Activated gamma-delta T cell (primary cell): ENCODE measurements at regions not wholly inside any gene's neighbourhood (a gene's known extent, or its start where the extent isn't known, plus 50 kb on each side); places are given as distances from the start of the nearest gene placed in this dataset.
"Not testable (repeated sequence)": the region's sequence is repeated elsewhere in the genome, so short reads cannot be mapped to it uniquely, and the experiment has no call there.

ENCODE experiments used
- DNase-seq: peaks from one replicate; lab custom pipeline; 2025; lab: John Stamatoyannopoulos, UW

DNA sequence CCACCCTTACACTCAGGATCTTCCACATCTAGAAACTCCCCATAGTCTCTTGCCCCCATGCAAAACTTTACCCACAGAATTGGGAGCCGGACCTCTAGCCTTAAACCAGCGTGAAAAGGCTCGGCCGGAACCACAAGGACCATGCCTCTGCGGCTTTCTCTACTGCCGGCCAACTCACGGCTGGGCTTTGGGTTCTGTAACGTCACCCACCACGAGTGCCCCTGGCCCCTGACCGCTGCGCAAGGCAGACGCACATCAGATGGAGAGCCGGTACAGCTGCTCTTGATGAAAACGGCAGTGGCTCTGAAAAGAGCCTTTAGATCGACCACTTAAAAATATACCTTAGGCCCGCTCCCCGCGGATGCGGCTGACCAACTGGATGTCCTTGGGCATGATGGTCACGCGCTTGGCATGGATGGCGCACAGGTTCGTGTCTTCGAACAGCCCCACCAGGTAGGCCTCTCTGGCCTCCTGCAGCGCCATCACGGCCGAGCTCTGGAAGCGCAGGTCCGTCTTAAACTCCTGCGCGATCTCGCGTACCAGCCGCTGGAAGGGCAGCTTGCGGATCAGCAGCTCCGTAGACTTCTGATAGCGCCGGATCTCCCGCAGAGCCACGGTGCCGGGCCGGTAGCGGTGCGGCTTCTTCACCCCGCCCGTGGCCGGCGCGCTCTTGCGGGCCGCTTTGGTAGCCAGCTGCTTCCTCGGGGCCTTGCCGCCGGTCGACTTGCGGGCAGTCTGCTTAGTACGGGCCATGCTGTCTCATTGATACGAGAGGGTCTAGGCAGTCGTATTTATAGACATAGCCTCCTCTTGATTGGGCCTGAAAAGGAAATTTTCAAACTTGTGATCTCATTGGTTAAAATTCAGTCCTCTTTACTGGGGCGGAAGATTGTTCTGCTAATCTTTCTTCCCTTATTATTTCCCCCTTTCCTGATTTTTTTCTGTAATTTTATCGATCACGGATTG, 66.3 kb downstream of the FAM72C start:
- not testable (repeated sequence) for DNase-seq

DNA sequence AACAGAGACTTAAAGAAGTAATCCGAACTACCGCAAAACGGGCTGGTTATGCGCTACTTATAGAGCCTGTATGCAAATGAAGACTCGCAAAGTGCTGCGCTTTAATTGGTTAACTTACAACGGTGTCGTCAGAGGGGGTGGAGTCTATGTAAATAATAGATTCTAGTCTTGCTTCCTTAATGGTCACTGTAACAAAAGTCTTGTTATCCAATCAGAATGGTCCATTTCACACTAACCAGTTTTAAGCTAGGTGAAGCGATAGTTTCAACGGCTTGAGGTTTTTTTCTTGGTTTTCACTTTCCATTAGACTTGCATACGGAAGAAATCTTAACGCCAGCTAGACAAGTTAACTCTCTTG, 67.2 kb downstream of the FAM72C start:
- not testable (repeated sequence) for DNase-seq

DNA sequence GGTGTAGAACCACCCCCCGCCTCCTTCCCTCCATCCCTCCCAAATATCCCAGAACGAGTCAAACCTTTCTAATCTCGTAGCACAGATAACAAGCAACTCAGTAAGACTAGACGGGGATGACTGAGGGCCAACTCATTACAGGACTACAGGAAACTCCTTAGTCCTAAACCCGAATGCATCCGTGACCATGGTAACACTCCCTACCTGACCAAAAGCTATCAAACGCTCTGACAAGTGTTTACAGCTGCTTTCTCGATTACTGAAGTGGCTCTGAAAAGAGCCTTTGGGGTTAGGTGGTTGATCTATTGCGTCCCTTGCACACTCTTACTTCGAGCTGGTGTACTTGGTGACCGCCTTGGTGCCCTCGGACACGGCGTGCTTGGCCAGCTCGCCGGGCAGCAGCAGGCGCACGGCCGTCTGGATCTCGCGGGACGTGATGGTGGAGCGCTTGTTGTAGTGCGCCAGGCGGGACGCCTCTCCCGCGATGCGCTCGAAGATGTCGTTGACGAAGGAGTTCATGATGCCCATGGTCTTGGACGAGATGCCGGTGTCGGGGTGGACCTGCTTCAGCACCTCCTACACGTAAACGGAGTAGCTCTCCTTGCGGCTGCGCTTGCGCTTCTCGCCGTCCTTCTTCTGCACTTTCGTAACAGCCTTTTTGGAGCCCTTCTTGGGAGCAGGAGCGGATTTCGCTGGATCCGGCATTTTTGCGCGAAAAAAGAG, 67.7 kb downstream of the FAM72C start:
- not testable (repeated sequence) for DNase-seq

DNA sequence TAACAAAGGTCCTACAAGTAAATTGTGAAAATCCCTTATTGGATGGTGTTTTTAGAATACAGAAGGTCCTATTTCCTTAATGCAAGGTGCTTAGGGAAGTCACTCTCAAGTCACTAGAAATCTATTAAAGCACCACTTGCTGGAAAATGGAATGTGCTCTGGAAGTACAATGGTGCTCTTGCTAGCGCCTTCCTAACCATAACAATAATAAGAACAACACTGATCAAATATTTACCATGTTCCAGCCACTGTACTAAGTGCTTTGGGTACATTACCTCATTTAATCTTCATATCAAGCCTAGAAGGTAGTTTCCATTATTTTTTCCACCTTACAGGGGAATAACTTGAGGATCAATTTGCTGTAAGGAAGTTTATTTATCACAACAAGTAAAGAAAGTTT, 75.4 kb downstream of the FAM72C start:
- not testable (repeated sequence) for DNase-seq

DNA sequence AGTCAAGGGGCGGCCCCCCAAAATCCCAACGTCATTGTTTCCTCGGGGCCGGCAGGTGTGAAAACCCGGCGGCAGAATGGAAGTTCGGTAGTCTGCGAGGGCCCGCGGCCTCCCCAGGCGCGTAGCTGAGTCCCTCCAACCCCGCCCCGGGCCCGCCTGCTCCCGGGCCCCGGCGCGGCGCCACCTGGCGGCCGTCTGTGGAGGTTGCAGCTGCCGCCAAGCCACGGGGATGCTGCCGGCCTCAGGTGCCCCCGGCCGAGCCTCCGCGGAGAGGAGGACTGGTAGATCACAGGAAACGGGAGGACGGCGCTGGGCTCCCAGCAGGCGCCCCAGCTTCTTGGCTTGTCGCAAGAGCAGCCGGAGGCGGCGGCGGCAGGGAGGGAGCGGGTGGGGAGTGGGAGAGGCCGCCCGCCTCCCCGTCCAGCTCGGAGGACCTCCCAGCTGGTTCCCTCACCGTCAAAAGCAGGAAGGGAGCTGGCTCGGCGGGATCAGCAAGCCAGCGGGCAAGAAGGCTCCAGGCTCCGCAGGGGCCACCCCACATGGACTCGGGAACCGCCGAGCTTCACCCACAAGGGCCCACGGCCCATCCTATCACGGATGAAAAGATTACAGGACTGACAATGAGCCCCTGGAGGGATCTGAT, 86.7 kb downstream of the FAM72C start:
- peak; percentile 38 for DNase-seq

DNA sequence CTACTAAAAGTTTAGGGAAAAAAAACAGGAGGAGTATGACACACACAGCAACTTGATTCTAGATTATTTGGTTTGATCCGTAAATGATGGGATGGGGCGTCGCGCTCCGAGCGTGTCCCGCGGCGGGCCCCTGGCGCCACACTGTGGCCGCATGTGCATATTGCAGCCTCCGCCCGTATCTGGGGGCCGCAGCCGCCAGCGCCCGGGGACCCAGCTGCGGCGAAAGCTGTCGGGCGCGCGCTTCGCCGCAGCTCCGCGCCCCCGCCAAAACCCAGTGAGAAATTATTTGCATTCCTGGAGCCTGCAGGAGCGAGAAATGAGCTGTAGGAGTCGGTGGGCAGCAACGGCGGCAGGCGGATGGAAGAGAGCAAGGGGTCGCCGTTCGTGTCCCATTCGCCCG, 87.3 kb downstream of the FAM72C start:
- DNase-seq = not testable (repeated sequence)

DNA sequence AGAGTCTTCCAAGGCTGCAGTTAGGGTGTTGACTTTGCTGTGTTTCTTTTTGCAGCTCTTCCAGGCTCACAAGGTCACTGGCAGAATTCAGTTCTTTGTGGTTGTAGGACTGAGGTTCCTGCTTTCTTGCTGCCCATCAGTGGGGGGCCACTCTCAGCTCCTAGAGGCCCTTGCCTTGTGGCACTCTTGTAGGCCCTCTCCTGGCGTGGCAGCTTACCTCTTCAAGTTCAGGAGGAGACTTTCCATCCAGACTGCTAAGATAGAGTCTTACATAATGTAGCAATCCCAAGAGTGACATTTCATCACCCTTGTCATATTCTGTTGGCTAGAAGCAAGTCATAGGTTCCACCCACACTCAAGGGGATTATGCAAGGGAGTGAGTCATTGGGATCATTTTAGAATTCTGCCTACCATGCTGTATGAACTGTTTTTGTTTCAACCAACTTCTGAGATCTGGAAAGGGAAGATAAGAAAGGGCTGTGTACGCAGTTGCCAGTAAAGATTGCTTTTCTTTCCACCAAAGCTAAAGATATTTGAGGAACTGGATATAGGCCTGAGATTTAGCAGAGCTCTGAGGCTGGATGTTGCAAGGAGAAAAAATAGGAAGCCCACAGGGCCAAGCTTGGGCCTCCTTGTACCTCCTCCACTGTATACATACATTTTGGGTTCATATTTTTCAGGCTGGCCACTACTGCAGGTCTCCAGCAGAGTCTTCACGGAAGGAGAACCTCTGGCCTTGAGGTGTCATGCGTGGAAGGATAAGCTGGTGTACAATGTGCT, 91.8 kb downstream of the FAM72C start:
- DNase-seq = not testable (repeated sequence)

DNA sequence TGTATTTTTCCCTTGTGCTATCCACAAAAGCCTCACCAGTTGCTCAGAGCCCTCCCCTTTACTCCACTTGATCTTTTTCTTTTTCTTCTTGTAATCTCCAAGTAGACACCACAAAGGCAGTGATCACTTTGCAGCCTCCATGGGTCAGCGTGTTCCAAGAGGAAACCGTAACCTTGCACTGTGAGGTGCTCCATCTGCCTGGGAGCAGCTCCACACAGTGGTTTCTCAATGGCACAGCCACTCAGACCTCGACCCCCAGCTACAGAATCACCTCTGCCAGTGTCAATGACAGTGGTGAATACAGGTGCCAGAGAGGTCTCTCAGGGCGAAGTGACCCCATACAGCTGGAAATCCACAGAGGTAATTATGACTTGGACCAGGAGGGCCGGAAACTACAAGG, 95.8 kb downstream of the FAM72C start:
- DNase-seq = not testable (repeated sequence)

DNA sequence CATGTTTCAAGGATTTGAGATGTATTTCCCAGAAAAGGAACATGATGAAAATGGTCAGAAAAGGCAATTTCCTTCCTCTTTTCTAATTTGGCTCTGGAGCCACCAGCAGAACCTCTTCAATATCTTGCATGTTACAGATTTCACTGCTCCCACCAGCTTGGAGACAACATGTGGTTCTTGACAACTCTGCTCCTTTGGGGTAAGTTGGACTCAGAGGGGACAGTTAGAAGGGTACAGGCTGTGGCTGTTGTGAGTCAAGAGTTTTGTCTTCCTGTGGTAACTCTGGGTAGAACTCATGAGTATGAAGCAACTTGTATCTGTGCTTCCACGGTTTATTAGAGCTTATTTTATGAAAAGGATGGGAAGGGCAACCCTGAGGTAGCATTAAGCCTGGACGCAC, 97.2 kb downstream of the FAM72C start:
- DNase-seq = not testable (repeated sequence)

DNA sequence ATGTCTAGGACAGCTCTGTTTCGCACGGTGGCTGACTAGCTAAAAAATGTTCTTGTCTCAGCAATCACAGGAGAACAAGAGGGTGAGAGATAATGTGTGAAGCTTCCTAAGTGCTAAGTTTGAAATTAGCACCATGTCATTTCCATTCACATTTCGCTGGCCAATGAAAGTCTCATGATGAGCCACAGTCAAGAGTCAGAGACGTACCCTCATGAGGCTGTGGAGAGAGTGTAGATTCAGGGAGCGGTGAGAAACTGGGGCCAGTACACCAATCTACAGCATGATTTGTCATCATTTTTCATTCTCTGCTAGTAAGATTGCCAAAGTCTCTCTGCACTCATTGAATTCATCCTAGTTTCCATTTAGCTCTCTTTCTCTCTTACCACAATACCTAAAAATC, 98.1 kb downstream of the FAM72C start:
- not testable (repeated sequence) for DNase-seq

DNA sequence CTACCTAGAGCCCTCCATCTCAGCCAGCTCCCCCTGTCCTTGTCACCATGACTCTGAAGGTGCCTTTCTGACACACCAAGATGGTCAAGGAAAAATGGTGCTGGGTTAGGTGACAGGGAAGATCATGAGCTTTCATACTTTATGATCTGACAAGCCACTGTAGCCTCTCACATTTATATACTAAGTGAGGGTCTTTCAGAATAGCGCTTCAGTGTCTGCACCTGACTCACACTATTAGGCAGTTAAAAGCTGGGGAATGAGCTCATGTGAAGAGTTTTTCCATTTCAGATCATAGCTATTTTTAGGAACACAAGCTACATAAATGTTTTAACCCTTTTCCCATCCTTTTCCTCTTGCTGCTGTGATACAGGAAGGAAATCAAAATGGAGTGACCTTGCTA, 101.4 kb downstream of the FAM72C start:
- DNase-seq = not testable (repeated sequence)

DNA sequence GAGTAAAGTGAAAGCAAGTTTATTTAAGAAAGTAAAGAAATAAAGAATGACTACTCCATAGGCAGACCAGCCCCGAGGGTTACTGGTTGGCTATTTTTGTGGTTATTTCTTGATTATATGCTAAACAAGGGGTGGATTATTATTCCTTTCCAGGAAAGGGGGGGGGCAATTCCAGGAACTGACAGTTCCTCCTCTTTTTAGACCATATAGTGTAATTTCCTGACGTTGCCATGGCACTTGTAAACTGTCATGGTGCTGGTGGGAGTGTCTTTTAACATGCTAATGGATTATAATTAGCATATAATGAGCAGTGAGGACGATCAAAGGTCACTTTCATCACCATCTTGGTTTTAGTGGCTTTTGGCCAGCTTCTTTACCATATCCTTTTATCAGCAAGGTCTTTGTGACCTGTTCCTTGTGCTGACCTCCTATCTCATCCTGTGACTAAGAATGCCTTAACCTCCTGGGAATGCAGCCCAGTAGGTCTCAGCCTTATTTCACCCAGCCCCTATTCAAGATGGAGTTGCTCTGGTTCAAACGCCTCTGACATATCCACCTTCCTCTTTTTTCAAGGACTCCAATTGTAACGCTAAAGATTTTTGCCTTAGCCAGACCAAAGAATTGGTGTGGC, 104.1 kb downstream of the FAM72C start:
- DNase-seq = not testable (repeated sequence)

DNA sequence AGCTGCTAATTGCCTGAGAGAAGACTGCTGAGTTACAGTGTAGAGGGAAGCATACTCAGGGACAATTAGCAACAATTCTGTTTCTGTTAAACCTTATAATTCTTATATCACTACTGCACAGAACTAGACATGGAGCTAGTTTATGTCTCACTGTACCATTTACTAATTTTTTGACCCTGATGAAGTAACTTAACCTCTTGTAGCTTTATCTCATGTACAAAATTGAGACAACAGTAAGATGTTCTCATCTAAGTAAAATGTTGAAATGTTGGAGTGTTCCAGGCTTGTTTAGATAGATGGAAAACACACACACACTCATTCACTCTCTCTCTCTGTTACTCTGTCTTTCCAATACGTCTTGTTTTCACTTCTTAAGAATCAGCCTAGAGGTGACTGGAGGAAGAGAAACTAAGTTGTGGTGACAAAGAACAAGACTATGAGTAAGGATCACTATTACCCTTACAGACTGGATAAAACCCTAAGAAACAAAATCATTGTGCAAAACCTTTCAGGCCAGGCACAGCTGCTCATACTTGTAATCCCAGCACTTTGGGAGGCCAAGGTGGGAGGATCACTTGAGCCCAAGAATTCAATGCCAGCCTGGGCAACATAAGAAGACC, 107.8 kb downstream of the FAM72C start:
- not testable (repeated sequence) for DNase-seq

DNA sequence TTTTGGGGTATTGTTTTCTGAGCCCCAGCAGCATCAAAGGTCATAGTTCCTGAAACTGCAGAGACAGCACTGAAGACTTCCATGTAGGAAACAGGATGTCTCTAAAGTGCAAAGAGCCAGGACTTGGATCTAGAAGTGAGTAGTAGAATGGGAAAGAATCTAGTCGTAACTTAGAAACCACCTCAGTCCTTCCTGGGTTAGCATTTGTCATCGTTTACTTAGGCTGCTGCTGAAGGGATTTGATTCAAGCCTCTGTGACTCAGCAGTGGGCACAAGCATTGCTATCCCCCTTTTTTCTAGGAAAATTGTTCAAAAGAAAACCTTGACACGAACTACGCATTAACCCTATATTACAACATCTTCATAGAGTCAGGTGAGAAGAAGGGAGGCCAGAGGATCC, 109.1 kb downstream of the FAM72C start:
- not testable (repeated sequence) for DNase-seq

DNA sequence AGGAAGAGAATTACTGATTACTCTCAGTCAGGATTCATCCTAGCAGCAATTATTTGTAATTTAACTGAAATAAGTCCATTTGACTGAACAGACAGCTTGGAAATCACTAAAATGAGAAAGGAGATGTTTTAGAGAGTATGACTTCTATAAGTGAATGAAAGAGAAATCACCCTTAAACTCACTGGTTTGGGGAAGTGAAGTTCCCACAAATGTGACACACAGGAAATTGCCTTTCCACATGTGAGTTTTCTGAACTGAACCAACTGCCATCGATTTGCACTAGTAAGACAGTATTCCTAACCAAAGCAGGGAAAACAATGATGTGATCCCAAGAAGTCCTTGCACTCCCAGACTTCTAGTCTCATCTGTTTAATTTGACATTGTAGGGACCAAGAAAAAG, 110.5 kb downstream of the FAM72C start:
- DNase-seq = not testable (repeated sequence)

DNA sequence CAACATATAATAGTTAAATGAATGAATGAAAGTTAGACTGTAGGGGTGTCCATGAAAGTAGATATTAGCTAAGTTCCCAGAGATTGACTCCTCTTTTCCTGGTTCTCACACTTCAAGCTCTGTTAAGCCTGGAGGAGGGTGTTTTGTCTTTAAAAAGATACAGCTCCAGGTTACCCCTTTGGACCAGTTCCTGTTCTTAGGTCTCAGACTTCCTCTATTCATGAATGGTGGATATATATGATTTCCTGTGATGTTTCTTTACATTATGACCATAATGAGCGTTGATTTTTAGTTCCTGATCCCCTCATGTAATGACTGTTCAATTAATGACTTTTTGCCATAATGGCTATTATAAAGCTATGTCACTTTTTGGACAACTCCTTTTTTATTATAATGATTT, 115.9 kb downstream of the FAM72C start:
- not testable (repeated sequence) for DNase-seq

DNA sequence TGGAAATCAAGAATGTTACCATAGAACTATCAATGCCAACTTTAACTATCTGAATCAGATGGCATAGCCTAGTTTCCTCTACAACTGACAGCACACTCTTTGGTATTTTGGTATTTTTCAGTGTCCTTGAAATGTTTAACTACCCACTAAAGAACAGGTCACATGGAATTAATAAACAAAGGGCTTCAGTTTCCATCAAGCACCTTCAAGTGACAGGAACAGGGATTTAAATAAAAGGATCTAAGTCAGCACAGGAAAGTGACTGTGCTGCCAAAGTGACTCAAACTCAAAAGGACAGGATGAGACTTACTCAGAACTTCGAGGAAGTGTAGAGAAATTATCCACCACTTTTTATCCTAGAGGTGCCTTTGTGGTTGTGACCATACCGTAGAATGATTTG, 117.7 kb downstream of the FAM72C start:
- not testable (repeated sequence) for DNase-seq

DNA sequence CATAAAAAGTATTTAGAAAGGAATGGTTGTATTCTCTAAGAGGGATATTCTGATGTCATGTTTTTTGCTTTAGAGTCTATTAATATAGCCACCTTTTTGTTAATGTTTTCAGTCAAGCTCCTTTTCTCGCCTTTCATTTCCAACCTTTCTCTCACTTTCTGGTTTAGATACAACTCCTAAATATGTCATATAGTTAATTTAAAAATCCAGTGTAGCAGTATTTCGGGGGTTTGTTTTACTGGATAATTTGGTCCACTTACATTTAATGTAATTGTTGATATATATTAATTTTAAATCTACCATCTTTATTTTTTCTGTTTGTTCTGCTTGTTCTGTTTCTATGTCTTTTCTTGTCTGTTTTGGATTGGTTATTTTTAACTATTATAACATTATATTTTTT, 121.1 kb downstream of the FAM72C start:
- DNase-seq = not testable (repeated sequence)

DNA sequence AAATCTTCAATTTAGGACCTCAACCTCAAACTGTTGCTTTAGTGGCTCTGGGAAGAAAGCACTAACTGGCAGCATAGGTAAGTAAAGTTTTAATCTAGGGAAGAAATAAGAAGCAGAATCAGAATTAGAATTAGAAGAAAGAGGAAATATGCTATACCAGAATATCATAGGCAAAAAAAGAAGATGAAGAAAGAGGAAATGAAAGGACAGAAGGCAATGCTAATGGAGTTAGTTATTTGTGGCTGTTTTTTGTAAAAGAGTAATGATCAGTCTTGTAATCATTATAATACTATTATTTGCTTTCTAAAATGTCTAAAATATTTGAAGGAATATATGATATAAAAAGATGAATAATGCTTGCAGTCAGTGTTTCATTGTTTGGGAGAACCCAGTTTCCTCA, 122.9 kb downstream of the FAM72C start:
- DNase-seq = not testable (repeated sequence)

DNA sequence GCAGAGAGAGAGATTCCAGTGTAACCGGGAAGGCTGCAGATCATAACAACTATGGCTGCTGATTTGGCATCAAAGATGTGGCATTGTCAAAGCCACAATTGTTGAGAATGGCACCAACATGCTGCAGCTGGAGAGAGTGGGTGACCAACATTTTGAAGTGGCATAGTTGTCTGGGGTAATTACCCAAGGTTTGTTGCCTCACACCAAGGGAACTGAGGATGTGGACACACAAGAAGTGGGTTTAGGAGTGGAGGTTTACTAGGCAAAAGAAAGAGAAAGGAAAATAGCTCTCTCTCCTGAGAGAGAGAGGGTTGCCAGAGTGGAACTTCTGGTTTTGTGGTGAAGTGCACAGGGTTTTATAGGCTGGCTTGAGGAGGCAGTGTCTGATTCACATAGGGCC, 126.6 kb downstream of the FAM72C start:
- DNase-seq = not testable (repeated sequence)

DNA sequence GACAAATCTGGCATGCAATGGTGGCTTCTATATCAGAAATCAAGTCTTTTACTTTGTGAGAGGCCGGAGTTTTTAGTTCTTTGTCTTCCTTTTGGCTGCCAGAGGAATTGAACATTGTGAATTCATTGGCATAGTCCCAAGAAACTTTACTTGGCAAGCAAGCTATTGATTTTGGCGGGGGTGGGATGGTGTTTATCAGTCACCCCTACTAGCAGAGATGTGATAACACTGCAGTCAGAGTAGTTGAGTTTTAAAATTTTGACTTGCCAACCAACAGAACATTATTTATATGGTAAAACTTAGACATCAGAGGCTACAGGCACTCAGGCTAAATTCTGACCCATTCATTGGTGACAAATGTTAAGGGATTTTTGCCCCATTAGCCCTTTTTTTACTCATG, 129.7 kb downstream of the FAM72C start:
- DNase-seq = not testable (repeated sequence)
